Panc1 (cell line): ENCODE measurements at regions not wholly inside any gene's neighbourhood (a gene's known extent, or its start where the extent isn't known, plus 50 kb on each side); places are given as distances from the start of the nearest gene placed in this dataset.

Experiments used
- ATAC-seq: fragments of 200-7000 bp; cut with Tn5 transposase; 2 replicates; pipeline ENCODE4 v1.9.1; 2020; ENCODE audit warnings: mild to moderate bottlenecking, moderate library complexity
- BruUV-seq: library from RNA; stranded (reverse); fragments of 400-500 nt; replicated peaks from 2 replicates; lab custom pipeline; 2021; lab: Mats Ljungman, UMichigan
- CTCF ChIA-PET: fragments of 300-600 bp; sonication (Branson Sonifier 250); formaldehyde crosslinking; loops from one replicate; lab custom pipeline; 2022; ENCODE audit warnings: antibody characterized with exemption; lab: Charles Lee
- POLR2A ChIA-PET: fragments of 300-600 bp; sonication (Branson Sonifier 250); formaldehyde crosslinking; loops from one replicate; lab custom pipeline; 2022; ENCODE audit warnings: antibody characterized with exemption; lab: Charles Lee
- DNase-seq: peaks from one replicate; pipeline ENCODE4 v3.0.0-alpha.2; 2010; ENCODE audit warnings: low read depth, low spot score
- H3K27ac ChIP-seq: 2 replicates; pipeline ENCODE4 v1.5.1; 2011; ENCODE audit warnings: mild to moderate bottlenecking, low read length, inconsistent platforms
- H3K27me3 ChIP-seq: fragments of 200-500 bp; sonication (Bioruptor generic); 2 replicates; pipeline ENCODE4 v1.6.0; 2014; ENCODE audit warnings: low read length, inconsistent platforms; ENCODE audit not compliant: control insufficient read depth, insufficient read depth
- H3K36me3 ChIP-seq: fragments of 200-500 bp; sonication (Bioruptor generic); 2 replicates; pipeline ENCODE4 v1.5.1; 2014; ENCODE audit warnings: inconsistent platforms, mild to moderate bottlenecking, low read length, moderate library complexity; ENCODE audit not compliant: control insufficient read depth, insufficient read depth
- H3K4me1 ChIP-seq: 2 replicates; pipeline ENCODE4 v1.5.1; 2011; ENCODE audit warnings: inconsistent platforms, mild to moderate bottlenecking, low read length, moderate library complexity; ENCODE audit not compliant: control insufficient read depth, insufficient read depth
- H3K4me3 ChIP-seq, 2 experiments: 2 replicates each; pipeline ENCODE4 v1.5.1; 2011 to 2012; ENCODE audit warnings: low read depth in 2 of 2, low read length in 2 of 2, mild to moderate bottlenecking in 2 of 2, inconsistent platforms in 1 of 2, moderate library complexity in 1 of 2
- H3K9me3 ChIP-seq: fragments of 200-500 bp; sonication (Bioruptor generic); 2 replicates; pipeline ENCODE4 v1.5.1; 2014; ENCODE audit warnings: low read depth, mild to moderate bottlenecking, inconsistent platforms, low read length, moderate library complexity; ENCODE audit not compliant: control insufficient read depth, insufficient read depth
- CTCF ChIP-seq: fragments of 450-650 bp; IDR thresholded peaks from 2 replicates; pipeline ENCODE4 v1.5.1; 2017; ENCODE audit warnings: mild to moderate bottlenecking
- POLR2AphosphoS5 ChIP-seq: IDR thresholded peaks from 2 replicates; pipeline ENCODE4 v1.6.1; 2012; ENCODE audit warnings: mild to moderate bottlenecking, low read depth, low read length, moderate library complexity
- REST ChIP-seq, 2 experiments: IDR thresholded peaks; 2 replicates each; pipeline ENCODE4 v1.6.1; 2011 to 2012; ENCODE audit warnings: low read depth in 2 of 2, control low read depth in 1 of 2, low read length in 1 of 2, mild to moderate bottlenecking in 1 of 2, moderate library complexity in 1 of 2; ENCODE audit not compliant: insufficient read depth in 1 of 2
- SIN3A ChIP-seq: IDR thresholded peaks from 2 replicates; pipeline ENCODE4 v1.6.1; 2012; ENCODE audit warnings: low read depth, mild to moderate bottlenecking, low read length, moderate library complexity, borderline replicate concordance; ENCODE audit not compliant: insufficient read depth
- TCF7L2 ChIP-seq: IDR thresholded peaks from 2 replicates; pipeline ENCODE4 v1.6.1; 2011; ENCODE audit warnings: mild to moderate bottlenecking, low read depth, low read length, inconsistent platforms
- in situ Hi-C: cut with HindIII; loops from 2 replicates; pipeline ENCODE4 v1.10.0; 2016; ENCODE audit warnings: low sequenced_read_pairs, low pct_unique_long_range_greater_than_20kb
- intact Hi-C: fragments of 100-400 bp; cut with micrococcal nuclease; formaldehyde crosslinking; loops from one replicate; pipeline ENCODE4 v1.10.0; 2022; ENCODE audit not compliant: unreplicated experiment

GRCh38 chr3:152626226-152626625, 208.7 kb upstream of the P2RY1 start:
- Histone ChIP-seq H3K27me3 (peaks cover 2% of the 10 kb centered on the region; the same call in 1 of the 2 replicates), H3K9me3 (no peaks in the 10 kb centered on the region), H3K4me3 (no peak overlapping the region), H3K36me3 (no peaks in the 10 kb centered on the region), H3K27ac (no peak overlapping the region), H3K4me1 (no peaks in the 10 kb centered on the region)
- intact Hi-C loops = no loop called here
- POLR2A ChIA-PET = no interaction called here
- ATAC-seq (no peak), DNase-seq (no peak)
- in situ Hi-C loops = no loop called here
- CTCF ChIA-PET = interaction anchor here (0.6 kb wide), 1 partner anchor 522 kb away, joined by 5 read pairs; no protein-coding TSS in a partner anchor
- BruUV-seq = no TSS peak
- TF ChIP-seq CTCF = no peak

GRCh38 chr3:152628496-152628895, 206.4 kb upstream of the P2RY1 start:
- Histone ChIP-seq H3K36me3 (no peaks in the 10 kb centered on the region), H3K4me3 (no peak overlapping the region), H3K9me3 (no peaks in the 10 kb centered on the region), H3K27me3 (peaks cover 2% of the 10 kb centered on the region; the same call in 1 of the 2 replicates), H3K4me1 (no peaks in the 10 kb centered on the region), H3K27ac (no peak overlapping the region)
- in situ Hi-C loops = no loop called here
- intact Hi-C loops = no loop called here
- no peak for TF ChIP-seq SIN3A
- no peak for TF ChIP-seq REST (IDR thresholded peaks at IDR 0.05; ENCODE audit: insufficient read depth in 1 of 2, low read depth in 2 of 2, low read length in 1 of 2)
- no peak for TF ChIP-seq CTCF
- TF ChIP-seq POLR2AphosphoS5 = no peak
- no peak for TF ChIP-seq TCF7L2
- ChIA-PET POLR2A (no interaction called here), CTCF (no interaction called here)
- ATAC-seq (no peak), DNase-seq (no peak)
- BruUV-seq = no TSS peak
